Activated CD4-positive, alpha-beta T cell treated with anti-CD3 and anti-CD28 coated beads, Interleukin-2, amount 50 U/mL, for 48 hours (primary cell): ENCODE measurements at regions not wholly inside any gene's neighbourhood (a gene's known extent, or its start where the extent isn't known, plus 50 kb on each side); places are given as distances from the start of the nearest gene placed in this dataset.

ENCODE experiments used
- DNase-seq, 2 experiments: peaks; one replicate each; pipeline ENCODE4 v3.0.0-alpha.2; 2020

DNA sequence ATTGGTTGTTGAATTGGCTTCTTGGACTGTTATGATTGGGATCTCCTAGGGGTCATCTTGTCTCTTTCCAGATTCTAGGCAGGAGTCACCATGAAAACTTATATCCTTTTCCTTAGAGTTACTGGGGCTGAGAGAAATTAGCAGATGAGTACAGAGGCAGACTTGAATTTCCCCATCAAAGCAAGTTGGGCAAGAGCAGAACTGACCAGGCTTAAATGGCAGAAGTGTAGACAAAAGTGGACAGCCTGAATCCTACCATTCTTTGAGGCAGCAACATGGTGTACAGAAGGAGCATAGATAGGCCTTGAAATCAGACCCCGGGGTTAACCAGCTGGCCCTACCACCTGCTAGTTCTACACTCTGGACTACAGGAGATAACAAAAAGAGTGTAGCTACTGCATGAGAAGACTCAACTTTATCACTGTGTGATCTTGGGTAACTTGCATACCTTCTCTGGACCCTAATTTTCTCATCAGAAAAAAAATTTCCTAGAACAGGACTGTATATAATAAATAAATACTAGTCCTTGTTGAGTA is 427.4 kb upstream of the CADM1 start:
- no peak for DNase-seq

DNA sequence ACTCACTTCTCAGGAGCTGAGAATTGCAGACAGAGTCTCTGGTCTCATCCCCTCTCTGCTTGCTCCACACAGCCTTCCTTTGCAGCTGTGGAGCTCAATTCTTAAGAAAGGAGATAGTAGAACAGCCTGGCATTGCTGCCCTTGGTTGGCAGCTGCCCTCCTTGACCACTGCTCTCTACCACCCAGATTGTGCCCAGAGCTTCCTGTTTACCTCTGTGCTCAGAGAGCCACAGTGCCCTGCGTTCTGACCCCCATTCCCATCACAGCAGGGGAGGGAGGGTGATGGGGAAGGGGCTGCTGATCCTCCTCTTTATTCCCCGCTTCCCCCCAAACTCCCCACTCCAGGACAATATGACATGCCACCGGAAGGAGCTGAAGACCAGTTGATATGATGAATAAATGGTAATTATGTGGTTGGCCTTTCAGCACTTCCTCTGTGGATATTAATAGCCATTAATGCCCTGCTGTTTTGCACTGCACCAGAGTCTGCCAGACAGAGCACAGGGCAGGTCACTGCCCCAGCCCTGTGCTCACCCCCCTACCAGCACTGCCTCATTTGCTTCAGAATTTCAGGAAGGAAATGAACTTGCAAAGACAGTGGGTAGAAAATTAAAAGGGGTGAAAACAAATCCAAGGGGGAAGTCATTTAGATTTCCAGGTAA is 426.8 kb upstream of the CADM1 start:
- no peak for DNase-seq

DNA sequence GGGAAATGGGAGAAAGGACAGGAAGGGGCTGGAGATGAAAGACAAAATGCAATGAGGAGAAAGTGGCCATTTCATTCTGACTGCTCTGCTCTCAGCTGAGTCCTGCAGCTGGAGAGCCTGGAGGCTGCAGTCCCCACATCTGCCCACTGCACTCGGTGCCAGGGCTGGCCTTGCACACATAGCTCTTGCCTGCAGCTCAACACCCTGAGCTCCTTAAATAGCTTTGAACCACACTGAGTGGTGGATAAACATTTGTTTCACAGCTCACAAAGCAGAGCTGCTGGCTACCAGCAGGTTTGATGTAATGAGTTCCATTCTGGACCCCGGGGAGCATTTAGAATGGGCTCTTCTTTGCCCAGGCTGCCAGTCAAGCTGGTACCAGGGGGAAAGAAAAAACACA is 426.1 kb upstream of the CADM1 start:
- no peak for DNase-seq

DNA sequence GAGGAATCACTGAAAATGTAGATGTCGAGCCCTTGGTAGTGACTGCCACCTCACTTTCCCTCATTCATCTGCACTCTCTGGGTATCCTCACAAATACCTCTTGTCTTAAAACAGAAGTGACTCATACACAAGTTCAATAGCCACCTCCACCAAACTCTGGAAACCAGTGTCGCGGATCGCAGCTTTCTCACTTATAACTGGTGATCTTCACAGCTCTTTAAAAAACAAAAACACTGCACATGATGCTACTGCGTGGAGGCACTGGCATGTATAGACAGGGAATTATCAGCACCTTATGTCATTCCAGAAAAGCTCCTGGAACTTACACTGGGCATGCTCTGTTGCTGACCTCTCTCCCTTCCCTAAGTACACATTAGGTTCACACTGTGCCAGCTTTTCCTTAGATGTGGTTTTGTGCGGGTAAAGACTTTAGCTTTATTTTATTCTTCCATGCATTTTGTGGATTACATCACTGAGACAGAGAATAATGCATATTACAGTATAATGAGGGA is 425.5 kb upstream of the CADM1 start:
- no peak for DNase-seq

DNA sequence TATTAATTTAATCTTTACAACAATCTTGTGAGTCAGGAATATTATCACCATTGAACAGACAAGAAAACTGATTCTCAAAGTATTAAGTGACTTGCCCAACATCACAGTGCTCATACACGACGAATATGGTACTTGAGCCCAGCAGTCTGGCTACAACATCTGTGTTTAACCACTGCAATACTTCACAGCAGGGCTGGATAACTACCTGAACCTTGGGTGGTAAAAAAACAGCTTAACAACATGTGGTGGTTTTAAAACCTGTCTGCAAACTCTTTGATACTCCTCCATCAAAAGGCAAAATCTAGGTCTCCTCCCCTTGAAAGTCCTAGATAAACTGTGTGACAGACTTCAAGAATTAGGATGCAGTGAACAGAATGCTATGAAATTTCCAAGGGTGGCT is 424.6 kb upstream of the CADM1 start:
- DNase-seq, result no peak

DNA sequence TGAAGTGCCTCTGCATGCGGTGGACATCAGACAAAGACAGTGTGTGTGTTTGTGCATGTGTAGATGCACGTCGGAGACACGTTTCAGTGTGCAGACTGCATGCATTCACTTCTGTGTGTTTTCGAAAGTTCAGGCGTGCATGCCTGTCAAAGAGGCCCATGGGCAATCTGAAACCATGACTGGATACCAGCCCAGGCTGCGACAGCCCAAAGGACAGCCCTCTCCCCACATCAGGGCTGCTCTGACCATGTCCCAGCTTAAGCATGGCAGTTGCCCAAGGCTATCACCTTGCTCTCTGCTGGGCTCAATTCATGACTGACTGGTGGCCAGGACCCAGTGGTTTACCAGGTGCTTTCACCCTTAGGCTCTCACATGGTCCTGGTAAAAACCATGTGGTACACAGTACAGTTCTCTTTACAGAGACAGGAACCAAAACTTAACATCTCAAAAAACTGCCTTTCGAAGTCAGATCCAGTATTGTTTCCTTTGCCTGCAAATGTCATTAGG is 423.7 kb upstream of the CADM1 start:
- no peak for DNase-seq

DNA sequence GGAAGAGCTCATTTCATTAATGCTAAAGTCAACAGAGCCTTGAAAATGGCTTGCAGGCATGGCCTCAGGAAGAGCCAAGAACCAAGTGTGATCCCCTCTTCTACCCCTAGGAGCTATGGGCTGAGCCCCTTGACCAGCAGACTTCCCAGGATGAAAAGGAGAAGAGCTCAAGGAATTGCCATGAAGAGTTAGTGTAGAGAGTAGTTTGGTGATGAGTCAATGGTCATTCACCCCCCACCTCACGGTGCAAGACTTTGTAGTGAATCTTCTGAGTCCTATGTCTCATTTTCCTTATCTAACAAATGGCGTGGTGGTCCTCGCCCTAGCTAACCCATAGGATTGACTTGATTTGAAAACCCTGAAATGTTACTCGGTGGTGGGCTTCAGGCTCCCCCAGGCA is 422.4 kb upstream of the CADM1 start:
- DNase-seq, result no peak

DNA sequence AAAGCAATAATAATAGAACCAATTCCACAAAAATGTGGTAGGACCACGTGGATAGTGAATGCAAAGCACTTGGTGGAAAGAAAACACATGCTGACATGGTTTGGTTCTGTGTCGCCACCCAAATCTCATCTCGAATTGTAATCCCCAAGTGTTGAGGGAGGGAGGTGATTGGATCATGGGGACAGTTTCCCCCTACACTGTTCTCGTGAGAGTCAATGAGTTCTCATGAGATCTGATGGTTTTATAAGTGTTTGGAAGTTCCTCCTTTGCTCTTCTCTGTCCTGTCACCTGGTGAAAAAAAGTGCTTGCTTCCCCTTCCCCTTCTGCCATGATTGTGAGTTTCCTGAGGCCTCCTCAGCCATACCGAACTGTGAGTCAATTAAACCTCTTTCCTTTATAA is 421.9 kb upstream of the CADM1 start:
- DNase-seq, result no peak

DNA sequence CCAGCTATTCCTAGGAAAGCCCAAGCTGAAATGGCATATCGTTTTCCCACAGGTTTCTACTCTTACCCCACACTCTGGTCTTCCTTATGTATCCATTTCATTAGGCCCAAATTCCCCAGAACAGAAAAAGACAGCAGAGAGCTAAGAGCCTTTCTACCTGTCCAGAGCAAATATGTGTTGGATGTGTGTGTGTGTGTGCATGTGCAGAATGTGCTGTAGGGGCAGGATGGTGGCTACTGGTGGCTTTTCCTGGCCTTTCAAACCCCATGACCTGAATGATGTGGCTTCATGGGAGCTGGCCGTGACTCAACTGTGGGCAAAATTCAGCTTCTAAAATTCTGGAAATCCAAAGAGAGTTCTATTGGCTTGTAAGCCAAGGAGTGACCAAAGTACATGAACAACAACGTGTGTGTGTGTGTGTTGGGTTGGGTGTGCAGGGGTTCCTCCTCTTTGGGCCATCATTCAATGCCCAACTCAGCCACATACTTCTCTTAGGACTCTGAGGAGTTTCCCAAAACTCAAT is 421.4 kb upstream of the CADM1 start:
- DNase-seq, result no peak

DNA sequence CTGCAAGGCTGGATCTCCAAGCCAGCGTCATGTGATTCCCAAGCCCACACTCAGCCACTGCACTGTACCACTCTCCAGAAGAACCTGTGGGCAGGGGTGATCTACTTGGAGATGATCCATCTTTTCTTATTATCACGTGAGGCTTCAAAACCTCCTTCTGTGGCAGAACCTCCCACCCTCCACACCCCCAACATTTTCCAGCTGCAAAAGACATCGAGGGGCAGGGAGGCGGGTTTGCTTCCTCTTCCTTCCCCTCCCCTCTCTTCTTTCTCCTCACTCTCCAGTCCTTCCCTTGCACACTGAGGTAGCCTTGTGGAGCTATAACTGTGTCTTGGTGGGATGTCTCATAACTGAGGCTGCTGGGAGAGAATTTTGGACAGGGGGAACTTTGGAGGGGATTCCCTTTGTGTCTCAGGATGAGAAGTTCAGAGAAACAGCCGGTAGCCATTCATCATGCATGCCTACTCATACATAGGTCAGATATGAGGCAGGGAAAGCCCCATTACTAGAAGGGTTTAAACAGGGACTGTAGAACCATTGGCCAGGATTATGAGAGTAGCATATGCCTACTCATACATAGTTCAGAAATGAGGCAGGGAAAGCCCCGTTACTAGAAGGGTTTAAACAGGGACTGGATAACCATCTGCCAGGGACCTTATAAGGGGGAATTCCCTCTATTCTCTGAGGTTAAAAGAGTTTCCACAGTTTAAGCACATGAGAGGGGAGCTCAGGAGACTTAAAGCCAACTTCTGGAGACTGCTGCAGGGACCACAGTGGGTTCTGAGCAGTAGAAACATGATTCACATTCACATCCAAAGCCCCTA is 420.7 kb upstream of the CADM1 start:
- DNase-seq, result peak; percentile 7 to 25

DNA sequence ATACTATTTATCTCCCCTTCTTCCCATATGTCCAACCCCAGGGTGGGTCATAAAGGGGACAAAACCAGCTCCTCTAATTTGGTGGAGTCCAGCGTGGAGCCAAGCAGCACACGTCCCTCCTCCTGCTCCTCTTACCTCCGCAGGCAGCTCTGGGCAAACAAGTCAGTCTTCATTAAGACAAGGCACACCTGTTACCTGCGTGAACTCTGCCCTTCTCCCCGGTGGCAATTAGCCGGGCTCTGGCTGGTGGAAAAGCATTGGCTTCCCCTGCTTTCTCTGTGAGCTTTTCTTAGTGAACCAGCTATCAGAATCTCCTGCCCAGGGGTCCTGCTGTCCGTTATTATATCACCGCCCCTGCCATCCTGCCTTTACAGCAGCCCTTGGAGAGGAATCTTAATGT is 418.7 kb upstream of the CADM1 start:
- DNase-seq, result no peak

DNA sequence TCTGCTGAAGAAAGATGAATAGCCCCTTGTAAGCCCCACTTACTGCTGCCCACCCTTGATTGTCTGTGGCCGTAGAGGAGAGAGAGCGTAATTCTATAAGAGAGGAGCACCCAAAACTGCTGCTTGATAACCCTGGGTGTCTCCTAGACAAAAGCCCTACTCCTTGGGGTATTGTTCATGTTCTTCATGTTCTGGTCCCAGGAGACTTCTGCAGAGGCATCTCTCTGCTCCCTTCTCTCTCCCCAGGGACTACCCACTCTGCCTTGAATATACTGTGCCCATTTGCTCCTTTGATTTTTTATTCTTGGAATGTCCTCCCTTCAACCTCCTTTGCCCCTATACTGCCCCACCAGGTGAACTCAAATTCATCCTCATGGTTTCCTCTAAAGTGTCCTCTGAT is 417.8 kb upstream of the CADM1 start:
- no peak for DNase-seq

DNA sequence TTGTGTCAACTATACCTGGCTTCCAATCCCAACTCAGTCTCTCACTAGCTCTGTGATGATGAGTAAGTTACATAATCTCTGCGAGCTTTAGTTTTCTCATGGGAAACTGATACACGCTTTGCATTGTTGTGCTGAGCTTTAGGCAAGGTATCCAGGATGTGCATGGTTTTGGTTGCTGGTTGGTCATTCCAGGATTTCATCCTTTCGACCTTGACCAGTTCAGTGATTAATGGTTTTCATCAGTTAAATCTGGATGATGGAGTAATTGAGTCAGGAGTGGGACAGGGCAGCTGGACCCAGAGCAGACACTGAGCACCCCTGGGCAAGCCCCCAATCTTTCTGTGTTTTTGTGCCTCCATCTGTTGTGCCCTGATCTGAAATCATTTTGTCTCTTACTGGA is 417.3 kb upstream of the CADM1 start:
- DNase-seq, result no peak

DNA sequence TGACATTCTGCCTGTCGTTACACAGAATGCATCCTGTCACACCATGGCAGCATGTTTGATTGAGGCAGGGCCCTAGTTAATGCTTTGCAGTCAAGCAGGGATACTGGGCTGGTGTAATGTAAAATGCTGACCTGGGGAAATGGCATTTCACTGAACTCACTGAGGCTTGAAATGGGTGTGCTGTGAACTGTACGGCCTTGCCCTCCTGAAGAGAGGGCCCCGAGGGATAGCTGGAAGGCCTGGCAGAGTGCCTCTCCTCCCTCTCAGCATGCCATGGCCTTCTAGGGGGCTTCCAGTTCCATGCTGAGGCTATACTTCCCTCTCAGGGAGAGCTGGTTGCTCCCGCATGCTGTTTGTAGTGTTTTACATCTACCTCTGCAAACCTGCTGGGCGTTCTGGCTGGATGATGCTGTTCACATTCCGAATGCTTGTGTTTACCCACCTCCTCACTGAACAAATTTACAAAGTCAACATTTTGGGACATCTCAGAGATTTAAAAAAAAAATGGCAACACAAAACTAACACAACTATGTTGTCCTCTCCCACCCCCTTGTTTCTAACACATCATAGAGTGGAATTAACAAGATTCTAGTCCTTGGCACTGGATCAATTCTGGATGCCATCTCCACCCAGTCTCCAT is 416.7 kb upstream of the CADM1 start:
- DNase-seq, result no peak

DNA sequence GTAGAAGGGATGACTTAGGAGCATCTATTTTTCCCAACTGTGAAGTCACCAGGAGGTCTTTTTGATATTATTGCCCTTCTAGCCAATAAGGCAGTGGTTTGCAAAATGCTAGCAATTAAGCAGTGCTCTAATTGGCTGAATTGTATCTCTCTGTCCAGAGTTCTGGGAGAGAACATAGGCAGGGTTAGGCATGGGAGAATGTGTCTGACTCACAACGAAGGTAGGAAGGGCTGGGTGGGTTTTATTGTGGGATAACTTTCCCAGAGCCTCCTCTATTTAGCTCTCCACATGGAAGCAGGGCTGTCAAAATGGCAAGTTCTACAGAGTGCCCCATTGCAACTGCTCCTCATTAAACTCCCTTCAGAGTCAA is 415.9 kb upstream of the CADM1 start:
- DNase-seq, result no peak

DNA sequence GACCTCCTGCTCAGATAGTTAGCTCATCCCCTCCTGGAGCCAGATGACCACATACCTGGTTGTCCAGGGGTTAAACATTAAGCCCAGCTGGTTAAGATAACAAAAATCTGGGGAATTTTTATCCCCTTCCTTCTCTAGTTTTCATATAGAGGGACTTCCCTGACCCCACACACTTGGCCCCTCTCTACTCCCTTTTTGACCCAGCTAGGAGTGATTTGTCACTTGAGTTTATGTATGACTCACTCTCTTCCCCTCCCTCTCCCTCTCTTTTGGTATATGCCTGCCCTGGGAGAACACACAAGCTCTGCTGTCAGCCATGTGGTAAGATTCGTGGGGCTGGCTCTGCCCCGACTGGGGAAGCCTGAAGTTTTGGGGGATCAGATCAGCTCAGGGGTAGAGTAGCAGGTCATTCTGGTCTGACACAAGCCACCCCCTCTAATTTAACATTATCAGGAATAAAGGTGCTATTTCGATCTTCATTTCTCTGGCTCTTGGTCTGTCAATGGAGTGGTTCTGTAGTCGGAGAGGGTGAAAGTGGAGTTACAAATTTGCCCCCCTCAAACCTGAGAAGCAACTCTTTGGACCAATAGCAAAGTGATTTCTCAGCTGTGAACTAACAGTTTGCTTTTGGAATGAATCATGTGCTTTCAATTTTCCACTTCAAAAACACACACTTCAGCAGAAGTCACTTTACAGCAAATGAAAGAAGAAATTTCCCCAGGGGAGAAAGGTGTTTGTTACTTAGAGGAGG is 415.3 kb upstream of the CADM1 start:
- peak in 1 of 2 experiments; percentile 15 for DNase-seq

DNA sequence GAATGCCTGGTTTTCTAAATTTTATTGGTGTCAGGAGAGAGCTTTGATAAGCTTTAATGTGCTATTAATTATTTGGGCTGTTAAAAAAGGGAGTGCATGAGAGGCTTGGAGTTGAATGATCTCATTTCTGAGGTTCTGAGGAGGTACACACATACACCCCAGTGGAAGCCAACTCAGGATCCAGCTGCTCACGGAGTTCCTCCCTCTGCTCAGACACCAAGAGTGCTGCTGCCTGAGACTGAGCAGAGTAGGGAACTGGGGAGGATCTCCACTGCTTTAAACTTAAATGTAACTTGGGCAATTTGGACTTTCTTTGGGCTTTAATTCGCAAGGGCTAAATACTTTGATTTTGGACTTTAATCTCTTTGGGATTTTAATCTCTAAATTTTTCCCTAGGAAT is 414.4 kb upstream of the CADM1 start:
- DNase-seq, result no peak

DNA sequence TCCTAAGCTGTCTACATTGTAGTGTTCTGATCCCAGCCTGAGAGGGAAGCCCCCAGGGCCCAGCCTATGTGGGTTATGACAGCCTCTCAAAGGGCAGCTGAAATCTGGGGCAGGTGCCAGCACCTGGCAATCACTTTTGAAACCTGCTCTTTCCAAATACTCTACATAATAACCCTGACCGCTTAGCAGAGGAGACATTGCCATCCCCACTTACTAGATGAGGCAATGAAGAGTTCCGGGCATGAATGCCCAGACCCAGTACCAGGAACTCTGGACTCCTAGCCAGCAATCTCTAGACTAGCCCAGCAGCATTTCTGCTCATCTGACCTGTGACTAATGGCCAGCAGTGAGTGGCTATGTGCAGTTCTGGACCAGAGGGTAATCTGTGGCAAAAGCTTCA is 412.4 kb upstream of the CADM1 start:
- no peak for DNase-seq

DNA sequence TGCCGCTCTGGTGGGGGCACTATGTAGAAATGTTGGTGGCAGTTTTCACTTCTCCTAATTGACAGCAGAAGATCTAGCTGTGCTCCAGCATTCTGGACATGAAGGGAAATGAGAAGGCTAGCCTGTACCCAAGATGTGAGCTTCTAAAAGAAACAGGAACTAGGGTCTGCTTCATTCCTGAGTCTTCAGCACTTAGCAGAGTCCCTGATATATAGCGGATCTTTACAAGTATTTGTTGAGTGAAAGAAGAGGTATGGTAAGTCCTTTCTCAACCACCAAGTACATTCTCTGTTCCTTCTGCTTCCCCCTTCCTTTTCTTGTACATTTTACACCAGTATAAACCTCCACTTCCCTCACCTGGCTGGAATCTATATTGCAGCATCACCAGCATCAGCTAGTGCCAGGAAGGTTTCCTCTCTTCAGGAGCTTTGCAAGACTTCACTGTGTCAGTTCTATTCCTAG is 408.3 kb upstream of the CADM1 start:
- no peak for DNase-seq

DNA sequence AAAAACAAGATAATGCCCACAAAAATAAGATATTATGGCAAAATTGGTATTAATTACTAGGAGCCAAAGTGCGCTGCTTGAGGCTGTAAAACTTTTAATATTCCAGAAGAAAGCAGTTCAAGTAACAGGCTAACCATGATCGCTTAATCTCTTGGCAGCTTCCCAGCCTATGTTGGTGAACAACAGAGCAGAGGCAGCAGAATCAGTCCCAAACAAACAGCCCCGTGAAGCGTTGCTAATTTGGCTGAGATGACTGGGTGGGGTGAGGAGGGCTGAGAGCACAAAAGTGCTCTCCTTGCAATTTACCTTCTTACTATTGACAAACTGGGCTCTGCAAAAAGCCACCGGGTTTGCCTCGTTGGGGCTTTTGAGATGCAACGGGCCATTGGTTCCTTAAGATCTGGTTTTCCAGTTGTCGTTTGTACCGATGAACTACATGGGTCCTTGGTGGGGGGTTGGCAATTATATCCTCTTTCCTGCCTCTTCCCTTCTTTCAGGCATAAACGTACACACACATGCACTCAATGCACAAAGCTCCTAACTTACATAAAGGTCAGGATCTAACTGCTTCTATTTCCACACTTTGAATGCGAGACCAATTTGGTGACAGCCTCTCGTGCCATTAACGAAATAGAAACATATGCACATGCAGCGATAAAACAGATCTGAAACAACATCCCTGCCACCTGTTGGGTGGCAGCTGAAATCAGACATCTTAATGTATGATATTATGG is 407.6 kb upstream of the CADM1 start:
- no peak for DNase-seq

DNA sequence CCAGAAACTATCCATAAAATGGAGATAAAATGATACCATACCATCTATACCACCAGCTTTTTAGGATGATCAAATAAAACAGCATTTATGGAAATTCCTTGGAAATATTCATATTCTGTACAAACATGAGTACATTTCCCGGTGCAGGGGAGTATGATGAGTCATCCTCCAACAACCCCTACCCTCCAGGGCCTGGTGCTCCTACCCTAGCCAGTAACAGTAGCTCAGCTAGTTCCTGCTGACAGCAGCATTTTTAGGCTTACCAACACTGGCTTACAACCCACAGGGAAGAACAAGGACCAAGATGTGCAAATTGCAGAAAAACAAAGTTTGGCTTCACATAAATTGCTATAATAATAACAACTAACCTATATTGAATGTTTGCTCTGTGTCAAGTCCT is 406.2 kb upstream of the CADM1 start:
- DNase-seq, result no peak

DNA sequence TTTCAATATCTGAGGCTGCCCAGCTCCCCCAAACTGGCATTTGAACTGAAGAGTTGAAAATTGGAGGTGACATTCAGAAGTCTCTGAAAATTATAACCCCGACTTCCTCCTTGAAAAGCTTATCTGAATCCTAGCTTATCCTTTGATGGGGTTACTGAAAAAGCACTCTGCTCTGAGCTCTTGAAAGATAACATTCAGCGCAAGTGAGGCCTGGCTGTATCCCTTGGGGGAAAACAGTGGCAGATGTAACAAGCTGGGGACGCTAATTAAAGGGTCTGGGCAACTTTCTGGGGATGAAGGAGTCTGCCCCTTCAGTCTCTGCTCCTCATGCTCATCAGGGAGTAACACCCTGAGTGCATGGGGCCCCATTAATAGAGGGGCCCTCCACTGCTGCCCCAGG is 402.0 kb upstream of the CADM1 start:
- DNase-seq, result no peak
